IMR-90 (cell line): ENCODE measurements at regions not wholly inside any gene's neighbourhood (a gene's known extent, or its start where the extent isn't known, plus 50 kb on each side); places are given as distances from the start of the nearest gene placed in this dataset.

Source experiments
- ATAC-seq: fragments of 200-7000 bp; cut with Tn5 transposase; 2 replicates; pipeline ENCODE4 v1.9.1; 2020; ENCODE audit warnings: low read depth, mild to moderate bottlenecking, moderate library complexity
- BruUV-seq: library from RNA; stranded (reverse); fragments of 400-500 nt; replicated peaks from 2 replicates; lab custom pipeline; 2021; lab: Mats Ljungman, UMichigan
- CTCF ChIA-PET: fragments of 300-600 bp; formaldehyde crosslinking; extraction: SDS; loops from one replicate; lab custom pipeline; 2021; ENCODE audit warnings: antibody characterized with exemption; lab: Yijun Ruan, JAX
- POLR2A ChIA-PET: fragments of 300-600 bp; sonication (Branson Sonifier 250); formaldehyde crosslinking; loops from one replicate; lab custom pipeline; 2022; ENCODE audit warnings: antibody characterized with exemption; ENCODE audit not compliant: unreplicated experiment; lab: Charles Lee
- DNase-seq: peaks from one replicate; pipeline ENCODE4 v3.0.0; 2013
- H2AFZ ChIP-seq: replicated peaks from 2 replicates; pipeline ENCODE3; 2013; ENCODE audit warnings: low read length, mild to moderate bottlenecking; ENCODE audit not compliant: poor library complexity
- H2AK5ac ChIP-seq: 2 replicates; pipeline ENCODE4 v1.6.1; 2013; ENCODE audit warnings: low read depth, low read length, inconsistent platforms
- H2AK9ac ChIP-seq: replicated peaks from 2 replicates; pipeline ENCODE3; 2013; ENCODE audit warnings: mild to moderate bottlenecking, low read depth, low read length, moderate library complexity; ENCODE audit not compliant: poor library complexity
- H2BK120ac ChIP-seq: 2 replicates; pipeline ENCODE4 v1.6.1; 2013; ENCODE audit warnings: low read depth, low read length, inconsistent platforms
- H2BK15ac ChIP-seq: 3 replicates; pipeline ENCODE4 v1.6.1; 2013; ENCODE audit warnings: low read depth, low read length, inconsistent platforms
- H2BK20ac ChIP-seq: 2 replicates; pipeline ENCODE4 v1.6.1; 2013; ENCODE audit warnings: low read depth, mild to moderate bottlenecking, inconsistent platforms, low read length, moderate library complexity
- H2BK5ac ChIP-seq: 2 replicates; pipeline ENCODE4 v1.6.1; 2013; ENCODE audit warnings: mild to moderate bottlenecking, low read depth, low read length, inconsistent platforms; ENCODE audit not compliant: poor library complexity, severe bottlenecking
- H3K14ac ChIP-seq: replicated peaks from 2 replicates; pipeline ENCODE4 v1.6.1; 2013; ENCODE audit warnings: low read depth, low read length, inconsistent platforms
- H3K18ac ChIP-seq: 2 replicates; pipeline ENCODE4 v1.6.1; 2013; ENCODE audit warnings: low read depth, low read length, control low read depth
- H3K23ac ChIP-seq: 2 replicates; pipeline ENCODE4 v1.6.1; 2013; ENCODE audit warnings: low read depth, low read length, inconsistent platforms
- H3K27ac ChIP-seq: 2 replicates; pipeline ENCODE4 v1.5.1; 2013; ENCODE audit warnings: mild to moderate bottlenecking, control low read depth, low read length; ENCODE audit not compliant: insufficient read depth
- H3K27me3 ChIP-seq: 2 replicates; pipeline ENCODE4 v1.6.1; 2013; ENCODE audit warnings: low read length; ENCODE audit not compliant: control insufficient read depth, insufficient read depth
- H3K36me3 ChIP-seq: 2 replicates; pipeline ENCODE4 v1.6.1; 2013; ENCODE audit warnings: low read length, mixed read lengths; ENCODE audit not compliant: control insufficient read depth, insufficient read depth
- H3K4ac ChIP-seq: 2 replicates; pipeline ENCODE4 v1.6.1; 2013; ENCODE audit warnings: low read depth, low read length, inconsistent platforms
- H3K4me1 ChIP-seq: 2 replicates; pipeline ENCODE4 v1.6.1; 2013; ENCODE audit warnings: low read length, mixed read lengths; ENCODE audit not compliant: control insufficient read depth, insufficient read depth
- H3K4me2 ChIP-seq: 2 replicates; pipeline ENCODE4 v1.6.1; 2013; ENCODE audit warnings: low read depth, mild to moderate bottlenecking, control low read depth, low read length, moderate library complexity
- H3K4me3 ChIP-seq: 2 replicates; pipeline ENCODE4 v1.5.1; 2013; ENCODE audit warnings: low read depth, mild to moderate bottlenecking, control low read depth, low read length, moderate library complexity; ENCODE audit not compliant: insufficient read depth
- H3K56ac ChIP-seq: 2 replicates; pipeline ENCODE4 v1.6.1; 2013; ENCODE audit warnings: low read length, inconsistent platforms; ENCODE audit not compliant: insufficient read depth; ENCODE audit errors: extremely low read depth
- H3K79me1 ChIP-seq, 2 experiments: 2 replicates each; pipeline ENCODE4 v1.6.1; 2013; ENCODE audit warnings: low read length in 2 of 2, inconsistent platforms in 1 of 2, low read depth in 1 of 2
- H3K9ac ChIP-seq: 2 replicates; pipeline ENCODE4 v1.6.1; 2013; ENCODE audit warnings: low read depth, low read length, control low read depth
- H3K9me1 ChIP-seq: 2 replicates; pipeline ENCODE4 v1.6.1; 2013; ENCODE audit warnings: low read length, inconsistent platforms; ENCODE audit not compliant: insufficient read depth
- H3K9me3 ChIP-seq: 2 replicates; pipeline ENCODE4 v1.6.1; 2013; ENCODE audit warnings: low read length; ENCODE audit not compliant: control insufficient read depth, insufficient read depth
- H4K20me1 ChIP-seq: 2 replicates; pipeline ENCODE4 v1.6.1; 2013; ENCODE audit warnings: low read length, inconsistent platforms; ENCODE audit not compliant: insufficient read depth
- H4K5ac ChIP-seq: 2 replicates; pipeline ENCODE4 v1.6.1; 2013; ENCODE audit warnings: mild to moderate bottlenecking, low read depth, low read length, control low read depth
- H4K8ac ChIP-seq, 2 experiments: 2 replicates each; pipeline ENCODE4 v1.6.1; 2013; ENCODE audit warnings: low read depth in 2 of 2, low read length in 2 of 2, control low read depth in 1 of 2, inconsistent platforms in 1 of 2
- H4K91ac ChIP-seq: 2 replicates; pipeline ENCODE4 v1.6.1; 2013; ENCODE audit warnings: low read depth, low read length, inconsistent platforms; ENCODE audit not compliant: insufficient read depth
- BHLHE40 ChIP-seq: fragments of 150-350 bp; IDR thresholded peaks from 2 replicates; pipeline ENCODE4 v1.6.1; 2016; ENCODE audit warnings: mild to moderate bottlenecking, low read depth, low read length
- CHD1 ChIP-seq: IDR thresholded peaks from 2 replicates; pipeline ENCODE4 v1.6.1; 2012; ENCODE audit warnings: low read depth, low read length, improper control_type of control experiment
- NFE2L2 ChIP-seq: fragments of 150-350 bp; IDR thresholded peaks from 2 replicates; pipeline ENCODE4 v1.6.1; 2016; ENCODE audit warnings: low read depth, mild to moderate bottlenecking, low read length
- RFX5 ChIP-seq: IDR thresholded peaks from 2 replicates; pipeline ENCODE4 v1.8.0; 2012; ENCODE audit warnings: low read depth, mild to moderate bottlenecking, low read length, moderate library complexity
- WGBS, 2 experiments: methylation state at CpG; one replicate each; pipeline versions ENCODE4 v1.1.5 to v1.1.7; 2013; ENCODE audit warnings: missing lambda C conversion rate in 2 of 2; ENCODE audit not compliant: insufficient read length in 1 of 2; ENCODE audit errors: extremely low coverage in 2 of 2; 5-methylcytosine and 5-hydroxymethylcytosine counted together
- dilution Hi-C: fragments of 300-500 bp; cut with HindIII; formaldehyde crosslinking; loops from one replicate; pipeline ENCODE4 v1.14.3; 2018; ENCODE audit warnings: low sequenced_read_pairs; ENCODE audit not compliant: unreplicated experiment
- in situ Hi-C: fragments of 300-500 bp; cut with MboI; formaldehyde crosslinking; loops from 3 replicates; pipeline ENCODE4 v1.14.3; 2019; ENCODE audit warnings: low sequenced_read_pairs, inconsistent platforms, mixed read lengths
- intact Hi-C: fragments of 100-400 bp; cut with micrococcal nuclease; formaldehyde crosslinking; loops from 2 replicates; pipeline ENCODE4 v1.10.0; 2022
- TF ChIP-seq, protein P1 (sequence below): fragments of 150-350 bp; IDR thresholded peaks from 2 replicates; pipeline ENCODE4 v1.6.1; 2016; ENCODE audit warnings: low read depth, mild to moderate bottlenecking, low read length, moderate library complexity, borderline replicate concordance
- TF ChIP-seq, protein P2 (sequence below): conservative IDR thresholded peaks from 2 replicates; pipeline ENCODE4 v1.5.1; 2012; ENCODE audit warnings: mild to moderate bottlenecking, low read depth, low read length, improper control_type of control experiment

DNA sequence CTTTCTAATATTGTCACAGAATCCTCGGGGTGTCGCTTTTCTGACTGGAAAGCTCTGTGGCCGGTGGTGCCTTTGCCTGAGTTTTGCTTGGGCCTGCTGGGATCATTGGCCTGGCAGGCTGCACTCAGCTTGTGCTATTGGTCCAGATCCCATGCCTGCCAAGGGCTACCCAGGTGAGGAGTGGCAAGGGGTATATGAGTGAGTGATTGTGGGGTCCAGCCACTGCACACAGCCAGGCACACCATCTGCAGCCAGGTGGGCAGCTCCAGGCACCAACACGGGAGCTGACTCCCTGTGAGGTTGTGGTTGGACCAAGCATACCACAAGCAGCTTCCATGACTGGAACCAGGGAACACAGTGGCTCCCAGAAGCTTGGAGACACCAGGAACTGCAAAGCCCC lies 557.2 kb downstream of the SI start:
- Histone ChIP-seq H2AK9ac (no peak overlapping the region), H3K56ac (no peak overlapping the region), H2BK20ac (no peak overlapping the region), H3K4me2 (no peak overlapping the region), H3K14ac (no peak overlapping the region), H3K4me3 (no peak overlapping the region), H2BK120ac (no peak overlapping the region), H4K8ac (no peak overlapping the region), H3K27me3 (no peaks in the 10 kb centered on the region), H2BK5ac (no peak overlapping the region), H3K23ac (no peak overlapping the region), H3K79me1 (no peaks in the 10 kb centered on the region), H3K9me1 (no peaks in the 10 kb centered on the region), H3K4me1 (no peaks in the 10 kb centered on the region), H3K4ac (no peak overlapping the region), H3K27ac (no peak overlapping the region), H3K9me3 (peaks cover 30% of the 10 kb centered on the region), H4K5ac (no peak overlapping the region), H4K20me1 (no peaks in the 10 kb centered on the region), H2AFZ (no peak overlapping the region), H4K91ac (no peak overlapping the region), H2BK15ac (no peak overlapping the region), H2AK5ac (no peak overlapping the region), H3K18ac (no peak overlapping the region), H3K36me3 (no peaks in the 10 kb centered on the region), H3K9ac (no peak overlapping the region)
- no peak for TF ChIP-seq RFX5
- no peak for TF ChIP-seq BHLHE40
- no peak for TF ChIP-seq NFE2L2
- no peak for TF ChIP-seq CHD1
- TF ChIP-seq, protein P1, sequence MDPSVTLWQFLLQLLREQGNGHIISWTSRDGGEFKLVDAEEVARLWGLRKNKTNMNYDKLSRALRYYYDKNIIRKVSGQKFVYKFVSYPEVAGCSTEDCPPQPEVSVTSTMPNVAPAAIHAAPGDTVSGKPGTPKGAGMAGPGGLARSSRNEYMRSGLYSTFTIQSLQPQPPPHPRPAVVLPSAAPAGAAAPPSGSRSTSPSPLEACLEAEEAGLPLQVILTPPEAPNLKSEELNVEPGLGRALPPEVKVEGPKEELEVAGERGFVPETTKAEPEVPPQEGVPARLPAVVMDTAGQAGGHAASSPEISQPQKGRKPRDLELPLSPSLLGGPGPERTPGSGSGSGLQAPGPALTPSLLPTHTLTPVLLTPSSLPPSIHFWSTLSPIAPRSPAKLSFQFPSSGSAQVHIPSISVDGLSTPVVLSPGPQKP = no peak
- TF ChIP-seq, protein P2, sequence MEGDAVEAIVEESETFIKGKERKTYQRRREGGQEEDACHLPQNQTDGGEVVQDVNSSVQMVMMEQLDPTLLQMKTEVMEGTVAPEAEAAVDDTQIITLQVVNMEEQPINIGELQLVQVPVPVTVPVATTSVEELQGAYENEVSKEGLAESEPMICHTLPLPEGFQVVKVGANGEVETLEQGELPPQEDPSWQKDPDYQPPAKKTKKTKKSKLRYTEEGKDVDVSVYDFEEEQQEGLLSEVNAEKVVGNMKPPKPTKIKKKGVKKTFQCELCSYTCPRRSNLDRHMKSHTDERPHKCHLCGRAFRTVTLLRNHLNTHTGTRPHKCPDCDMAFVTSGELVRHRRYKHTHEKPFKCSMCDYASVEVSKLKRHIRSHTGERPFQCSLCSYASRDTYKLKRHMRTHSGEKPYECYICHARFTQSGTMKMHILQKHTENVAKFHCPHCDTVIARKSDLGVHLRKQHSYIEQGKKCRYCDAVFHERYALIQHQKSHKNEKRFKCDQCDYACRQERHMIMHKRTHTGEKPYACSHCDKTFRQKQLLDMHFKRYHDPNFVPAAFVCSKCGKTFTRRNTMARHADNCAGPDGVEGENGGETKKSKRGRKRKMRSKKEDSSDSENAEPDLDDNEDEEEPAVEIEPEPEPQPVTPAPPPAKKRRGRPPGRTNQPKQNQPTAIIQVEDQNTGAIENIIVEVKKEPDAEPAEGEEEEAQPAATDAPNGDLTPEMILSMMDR = no peak
- ChIA-PET CTCF (no interaction called here), POLR2A (no interaction called here)
- DNase-seq (no peak), ATAC-seq (no peak)
- intact Hi-C loops (no loop called here), in situ Hi-C loops (no loop called here), dilution Hi-C loops (no loop called here)
- no TSS peak for BruUV-seq
- 33% methylated on average over 2 of the region's 4 CpGs; no CpG with 5 or more reads in 1 of the 2 experiments for WGBS, 2 experiments
